Naive thymus-derived CD8-positive, alpha-beta T cell (primary cell): ENCODE measurements at regions not wholly inside any gene's neighbourhood (a gene's known extent, or its start where the extent isn't known, plus 50 kb on each side); places are given as distances from the start of the nearest gene placed in this dataset.

Source experiments
- ATAC-seq, 2 donors: fragments of 150-1000 bp; cut with Tn5 transposase in 1 of 2; sonication (Bioruptor Pico), chemical (Tn5 transposase) in 1 of 2; 1 replicate in 1 of 2; 2 replicates in 1 of 2; pipeline ENCODE4 v1.10.0; 2021; ENCODE audit warnings: mild to moderate bottlenecking in 2 of 2, moderate library complexity in 2 of 2
- POLR2A ChIA-PET: fragments of 350-600 bp; sonication (Branson Sonifier 250); formaldehyde crosslinking; loops from one replicate; lab custom pipeline; 2021; ENCODE audit warnings: antibody characterized with exemption; lab: Charles Lee
- DNase-seq, 10 donors: peaks; one replicate each; pipeline versions ENCODE4 v3.0.0 to v3.0.0-alpha.2; 2020 to 2022
- H3K27ac Mint-ChIP-seq, 10 donors: one replicate each; pipeline ENCODE4 v1.8.0; 2020 to 2022; ENCODE audit warnings: mild to moderate bottlenecking in 10 of 10, mixed read lengths in 10 of 10, moderate library complexity in 4 of 10, inconsistent platforms in 1 of 10
- H3K27me3 Mint-ChIP-seq, 5 donors: one replicate each; pipeline ENCODE4 v1.8.0; 2021 to 2022; ENCODE audit warnings: mixed read lengths in 5 of 5
- H3K36me3 Mint-ChIP-seq, 3 donors: one replicate each; pipeline ENCODE4 v1.8.0; 2020 to 2022; ENCODE audit warnings: mixed read lengths in 3 of 3, mild to moderate bottlenecking in 2 of 3, inconsistent platforms in 1 of 3
- H3K4me1 Mint-ChIP-seq, 4 donors: one replicate each; pipeline ENCODE4 v1.8.0; 2021 to 2022; ENCODE audit warnings: mixed read lengths in 4 of 4
- H3K4me3 Mint-ChIP-seq, 10 donors: one replicate each; pipeline ENCODE4 v1.8.0; 2020 to 2022; ENCODE audit warnings: mild to moderate bottlenecking in 10 of 10, mixed read lengths in 10 of 10, moderate library complexity in 6 of 10, inconsistent platforms in 1 of 10
- H3K9me3 Mint-ChIP-seq, 9 donors: one replicate each; pipeline ENCODE4 v1.8.0; 2020 to 2022; ENCODE audit warnings: mixed read lengths in 9 of 9, mild to moderate bottlenecking in 3 of 9, inconsistent platforms in 1 of 9, moderate library complexity in 1 of 9

DNA sequence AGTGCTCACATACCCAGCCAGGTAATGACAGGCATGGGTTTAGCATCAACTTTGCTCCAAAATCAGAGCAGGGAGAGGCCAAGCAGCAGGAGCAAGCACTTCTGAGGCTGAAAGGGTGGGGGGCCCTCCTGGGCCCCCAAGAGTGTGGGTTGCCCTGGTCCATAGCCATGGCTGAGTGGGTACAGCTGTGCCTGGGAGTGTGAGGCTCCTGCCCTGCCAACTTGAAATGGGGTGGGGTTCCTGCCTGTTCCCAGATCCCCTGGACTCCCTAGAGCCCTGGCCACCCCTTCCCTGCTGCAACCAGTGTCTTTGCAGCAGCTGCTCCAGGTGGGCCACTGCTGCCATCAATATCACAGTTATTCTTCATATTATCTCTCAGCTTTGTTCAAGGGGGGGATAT, 1224.2 kb upstream of the GJE1 start:
- ATAC-seq (no peak), DNase-seq (no peak)
- no peaks in the 10 kb centered on the region for H3K9me3 Mint-ChIP-seq
- no peak overlapping the region for H3K4me3 Mint-ChIP-seq
- H3K27me3 Mint-ChIP-seq = no peaks in the 10 kb centered on the region
- POLR2A ChIA-PET = no interaction called here
- H3K36me3 Mint-ChIP-seq = no peaks in the 10 kb centered on the region
- H3K27ac Mint-ChIP-seq = no peak overlapping the region
- H3K4me1 Mint-ChIP-seq = no peaks in the 10 kb centered on the region

DNA sequence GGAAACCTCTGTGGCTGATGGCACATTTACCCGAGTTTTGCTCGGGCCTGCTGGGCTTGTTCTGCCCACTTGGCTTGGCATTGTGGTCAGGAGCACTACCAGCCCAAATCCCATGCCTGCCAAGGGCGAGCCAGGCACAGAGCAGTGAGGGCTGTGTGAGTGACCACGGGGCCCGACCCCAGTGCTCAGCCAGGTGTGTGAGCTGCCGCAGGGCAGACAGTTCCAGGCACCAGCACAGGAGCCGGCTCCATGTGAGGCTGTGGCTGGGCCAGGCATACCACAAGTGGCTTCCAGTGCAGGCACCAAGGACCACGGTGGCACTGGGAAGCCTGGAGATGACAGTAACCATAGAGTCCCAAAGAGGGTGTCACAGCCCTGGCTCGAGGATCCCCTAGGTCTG, 1225.5 kb upstream of the GJE1 start:
- DNase-seq (no peak), ATAC-seq (no peak)
- Mint-ChIP-seq H3K27me3 (no peaks in the 10 kb centered on the region), H3K27ac (no peak overlapping the region), H3K9me3 (peaks cover 0 to 2% (median 0%) of the 10 kb centered on the region in 9 donors), H3K36me3 (no peaks in the 10 kb centered on the region), H3K4me3 (no peak overlapping the region), H3K4me1 (no peaks in the 10 kb centered on the region)
- POLR2A ChIA-PET = no interaction called here

DNA sequence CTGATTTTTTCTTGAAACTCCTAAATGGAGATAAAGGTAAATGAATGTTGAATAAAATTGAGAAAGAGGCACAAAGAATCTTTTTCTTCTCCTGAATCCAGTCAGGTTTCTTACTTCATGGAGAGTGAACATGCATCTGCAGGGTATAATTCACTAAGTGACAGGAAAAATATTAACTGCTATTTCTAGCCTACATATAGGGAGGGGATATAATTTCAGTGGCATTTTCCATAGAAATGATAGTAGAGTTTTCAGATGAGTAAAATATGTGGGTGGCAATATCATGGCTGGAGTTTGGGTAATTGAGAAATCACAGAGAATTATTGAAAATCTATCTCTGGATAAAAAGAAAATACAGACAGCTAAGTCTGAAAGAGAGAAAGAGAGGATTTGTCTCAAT, 1227.0 kb upstream of the GJE1 start:
- Mint-ChIP-seq H3K27ac (no peak overlapping the region), H3K27me3 (peaks cover 0 to 4% (median 0%) of the 10 kb centered on the region in 5 donors), H3K9me3 (peaks cover 0 to 6% (median 4%) of the 10 kb centered on the region in 9 donors), H3K4me3 (no peak overlapping the region), H3K4me1 (no peaks in the 10 kb centered on the region), H3K36me3 (no peaks in the 10 kb centered on the region)
- DNase-seq = no peak
- ATAC-seq = no peak
- POLR2A ChIA-PET = no interaction called here

DNA sequence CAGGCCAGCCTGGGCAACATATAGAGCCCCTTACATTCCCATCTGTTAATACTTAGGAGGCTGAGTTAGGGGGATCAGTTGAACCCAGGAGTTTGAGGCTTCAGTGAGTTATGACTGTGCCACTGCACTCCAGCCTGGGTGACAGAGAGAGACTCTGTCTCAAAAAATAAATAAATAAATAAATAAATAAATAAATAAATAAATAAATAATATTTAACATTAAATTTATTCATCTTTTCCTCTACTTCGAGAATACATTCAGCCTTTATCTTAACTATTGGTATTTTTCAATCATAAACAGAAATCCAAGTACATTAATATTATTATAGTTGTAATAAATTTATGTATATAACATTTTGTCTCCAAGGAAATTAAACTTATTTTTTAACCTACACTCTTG, 1227.7 kb upstream of the GJE1 start:
- peaks cover 0 to 4% (median 0%) of the 10 kb centered on the region in 5 donors for H3K27me3 Mint-ChIP-seq
- POLR2A ChIA-PET = no interaction called here
- H3K4me1 Mint-ChIP-seq = no peaks in the 10 kb centered on the region

DNA sequence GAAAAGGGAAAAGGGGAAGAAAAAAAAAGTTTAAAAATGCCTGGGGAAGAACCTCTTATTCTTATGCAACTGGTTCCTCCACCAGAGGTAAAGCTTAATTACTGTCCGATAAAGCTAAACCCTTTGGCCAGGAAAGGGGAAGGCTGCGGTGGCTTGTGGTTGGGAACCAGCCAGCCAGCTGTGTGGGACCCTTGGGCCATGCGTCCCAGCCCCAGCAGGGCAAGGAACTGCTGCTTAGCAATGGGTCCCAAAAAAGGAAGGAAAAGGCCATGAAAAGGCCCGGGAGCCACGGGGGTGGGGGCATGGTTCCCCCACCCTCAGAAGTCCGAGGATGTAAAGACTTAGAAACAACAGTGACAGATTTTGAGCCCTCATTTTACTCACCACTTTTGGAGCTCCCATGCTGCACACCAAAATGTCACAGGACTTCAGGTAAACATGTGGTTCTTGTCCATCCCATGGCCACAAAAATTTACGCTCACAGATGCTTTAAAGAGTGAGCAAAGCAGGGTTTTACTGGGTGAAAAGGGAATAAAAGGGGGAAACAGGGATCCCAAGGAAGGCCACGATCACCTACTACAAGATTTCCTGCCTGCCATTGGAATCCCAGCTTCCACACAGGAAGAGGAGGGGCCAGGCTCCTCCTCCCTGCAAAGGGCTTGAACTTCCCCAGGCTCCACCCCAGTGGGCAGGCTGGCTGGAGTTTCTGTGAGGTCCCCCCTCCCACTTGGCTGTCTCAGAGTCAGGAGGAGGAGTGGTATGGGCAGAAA, 1234.7 kb upstream of the GJE1 start:
- Mint-ChIP-seq H3K27ac (peak overlapping the region in 1 of 10 donors; percentile 59), H3K9me3 (peaks cover 0 to 22% (median 10%) of the 10 kb centered on the region in 9 donors), H3K27me3 (peaks cover 0 to 10% (median 2%) of the 10 kb centered on the region in 5 donors), H3K4me1 (no peaks in the 10 kb centered on the region), H3K36me3 (no peaks in the 10 kb centered on the region), H3K4me3 (no peak overlapping the region)
- POLR2A ChIA-PET = no interaction called here
- no peak for ATAC-seq
- no peak for DNase-seq

More for the DNA sequence above, 1227.7 kb upstream of the GJE1 start:
- H3K4me3 Mint-ChIP-seq = no peak overlapping the region
- H3K27ac Mint-ChIP-seq = no peak overlapping the region
- ATAC-seq = no peak
- DNase-seq = no peak
- H3K9me3 Mint-ChIP-seq = peaks cover 0 to 10% (median 4%) of the 10 kb centered on the region in 9 donors
- H3K36me3 Mint-ChIP-seq = no peaks in the 10 kb centered on the region

DNA sequence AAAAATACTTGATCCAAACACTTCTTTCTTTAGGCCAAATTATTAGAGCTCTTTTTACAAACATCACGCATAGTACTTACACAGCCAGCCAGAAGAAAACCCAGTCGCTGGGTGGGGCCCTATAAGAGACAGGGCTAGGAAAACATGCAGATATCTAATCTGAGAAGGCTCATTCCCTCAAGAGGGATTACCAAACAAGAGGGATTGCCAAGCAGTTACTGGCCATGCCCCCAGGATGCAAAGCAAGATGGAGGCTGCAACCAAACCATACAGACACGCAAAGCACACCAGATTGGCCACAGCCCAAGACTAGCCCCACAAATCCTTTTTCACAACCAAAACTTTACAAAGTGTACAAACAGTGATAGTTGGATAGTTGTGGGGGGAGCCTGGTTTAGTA, 1235.4 kb upstream of the GJE1 start:
- POLR2A ChIA-PET = no interaction called here
- ATAC-seq = no peak
- Mint-ChIP-seq H3K9me3 (peaks cover 0 to 22% (median 10%) of the 10 kb centered on the region in 9 donors), H3K27me3 (peaks cover 0 to 10% (median 2%) of the 10 kb centered on the region in 5 donors), H3K27ac (no peak overlapping the region), H3K4me1 (no peaks in the 10 kb centered on the region), H3K4me3 (no peak overlapping the region), H3K36me3 (no peaks in the 10 kb centered on the region)
- DNase-seq = no peak

DNA sequence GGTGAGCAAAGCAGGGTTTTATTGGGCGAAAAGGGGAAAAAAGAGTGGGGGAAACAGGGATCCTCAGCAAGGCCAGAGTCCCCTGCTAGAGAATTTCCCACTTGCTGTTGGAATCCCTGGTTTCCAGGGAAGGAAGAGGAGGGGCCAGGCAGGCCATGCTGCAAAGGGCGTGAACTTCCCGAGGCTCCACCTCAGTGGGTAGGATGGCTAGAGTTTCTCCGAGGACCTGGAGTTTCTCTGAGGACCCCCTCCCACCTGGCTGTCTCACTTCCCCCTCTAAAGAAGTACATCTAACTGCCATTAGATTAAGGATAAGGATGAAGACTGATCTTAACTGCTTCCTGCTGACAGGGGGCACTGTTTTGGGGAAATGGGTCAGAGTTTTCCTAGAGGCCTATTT, 1239.3 kb upstream of the GJE1 start:
- Mint-ChIP-seq H3K36me3 (no peaks in the 10 kb centered on the region), H3K27ac (no peak overlapping the region), H3K4me1 (no peaks in the 10 kb centered on the region), H3K27me3 (peaks cover 0 to 8% (median 7%) of the 10 kb centered on the region in 5 donors), H3K4me3 (no peak overlapping the region), H3K9me3 (peaks cover 0 to 14% (median 2%) of the 10 kb centered on the region in 9 donors)
- DNase-seq (no peak), ATAC-seq (no peak)
- POLR2A ChIA-PET = no interaction called here

DNA sequence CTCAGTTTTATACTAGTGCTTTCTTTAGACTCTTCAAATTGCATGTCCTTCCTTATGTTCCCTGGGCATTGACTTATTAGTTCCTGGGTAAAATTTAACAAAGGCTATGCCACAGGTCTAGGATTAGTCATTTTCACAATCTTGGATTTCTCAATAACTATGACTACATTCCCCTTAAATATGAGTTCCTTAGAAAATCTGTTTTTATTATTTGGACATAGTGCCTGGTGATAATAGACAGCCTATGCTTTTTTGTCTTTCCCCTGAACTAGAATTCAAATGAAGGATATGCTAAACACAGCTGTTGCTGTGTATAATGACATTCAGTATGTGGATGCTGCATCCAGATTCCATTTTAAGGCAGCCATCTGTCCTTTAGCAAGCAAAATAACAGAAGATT, 1252.8 kb upstream of the GJE1 start:
- no peak overlapping the region for H3K4me3 Mint-ChIP-seq
- no peak for DNase-seq
- H3K9me3 Mint-ChIP-seq = peaks cover 0 to 6% (median 0%) of the 10 kb centered on the region in 9 donors
- ATAC-seq = no peak
- POLR2A ChIA-PET = no interaction called here
- no peaks in the 10 kb centered on the region for H3K27me3 Mint-ChIP-seq
- H3K4me1 Mint-ChIP-seq = no peaks in the 10 kb centered on the region
- H3K36me3 Mint-ChIP-seq = no peaks in the 10 kb centered on the region
- no peak overlapping the region for H3K27ac Mint-ChIP-seq

DNA sequence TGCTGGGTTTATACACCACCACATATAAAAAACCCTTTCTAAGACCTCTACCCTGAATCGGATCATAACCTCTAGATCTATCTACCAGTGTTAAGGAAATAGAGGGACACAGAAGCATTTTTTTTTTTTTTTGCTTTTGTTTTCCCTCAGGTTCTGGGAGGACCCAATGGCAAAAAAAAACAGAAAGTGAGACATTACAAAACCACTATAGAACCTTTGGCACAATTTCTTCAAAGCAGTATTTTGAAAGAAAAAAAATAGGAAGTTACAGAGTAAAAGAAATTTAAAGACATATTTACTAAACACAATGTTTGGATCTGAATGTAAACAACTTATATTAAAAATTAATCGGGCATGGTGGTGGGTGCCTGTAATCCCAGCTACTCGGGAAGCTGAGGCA, 1258.7 kb upstream of the GJE1 start:
- DNase-seq (no peak), ATAC-seq (no peak)
- Mint-ChIP-seq H3K36me3 (no peaks in the 10 kb centered on the region), H3K27me3 (peaks cover 0 to 2% (median 0%) of the 10 kb centered on the region in 5 donors), H3K9me3 (peaks cover 0 to 12% (median 3%) of the 10 kb centered on the region in 9 donors), H3K4me3 (no peak overlapping the region), H3K4me1 (no peaks in the 10 kb centered on the region), H3K27ac (no peak overlapping the region)
- POLR2A ChIA-PET = no interaction called here

DNA sequence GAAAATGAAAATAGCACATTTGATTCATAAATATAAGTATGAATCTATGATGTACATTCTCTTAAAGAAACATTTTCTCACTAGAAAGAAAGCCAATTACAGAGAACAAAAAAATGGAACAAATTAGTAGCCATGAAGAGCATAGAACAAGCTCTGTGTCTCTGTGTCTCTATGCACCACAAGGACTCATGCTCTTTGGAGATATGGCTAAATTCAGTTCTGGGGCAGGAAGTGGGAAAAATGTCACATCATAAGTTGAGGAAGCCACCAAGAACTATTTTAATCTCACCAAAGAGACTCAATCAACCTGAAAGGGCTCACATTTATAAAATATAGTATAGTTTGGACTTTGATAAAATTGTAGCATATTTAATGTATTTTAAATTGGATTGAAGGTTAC, 1259.8 kb upstream of the GJE1 start:
- no peak overlapping the region for H3K27ac Mint-ChIP-seq
- H3K27me3 Mint-ChIP-seq = peaks cover 0 to 8% (median 2%) of the 10 kb centered on the region in 5 donors
- H3K36me3 Mint-ChIP-seq = no peaks in the 10 kb centered on the region
- ATAC-seq (no peak), DNase-seq (no peak)
- peaks cover 0 to 15% (median 2%) of the 10 kb centered on the region in 9 donors for H3K9me3 Mint-ChIP-seq
- no peak overlapping the region for H3K4me3 Mint-ChIP-seq
- H3K4me1 Mint-ChIP-seq = no peaks in the 10 kb centered on the region
- POLR2A ChIA-PET = interaction anchor here (0.7 kb wide), 1 partner anchor 22 kb away, joined by 3 read pairs; no protein-coding TSS in a partner anchor

DNA sequence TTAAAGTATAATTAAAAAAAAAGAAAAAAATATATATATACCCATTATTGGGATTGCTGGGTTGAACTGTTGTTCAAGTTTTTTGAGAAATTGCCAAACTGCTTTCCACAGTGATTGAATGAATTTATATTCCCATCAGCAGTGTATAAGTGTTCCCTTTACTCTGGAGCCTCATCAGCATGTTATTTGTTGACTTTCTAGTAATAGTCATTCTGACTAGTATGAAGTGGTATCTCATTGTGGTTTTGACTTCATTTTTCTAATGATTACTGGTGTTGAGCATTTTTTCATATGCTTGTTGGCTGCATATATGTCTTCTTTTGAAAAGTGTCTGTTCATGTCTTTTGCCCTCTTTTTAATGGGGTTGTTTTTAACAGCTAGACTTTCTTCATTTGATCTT, 1260.8 kb upstream of the GJE1 start:
- no peak for DNase-seq
- H3K27me3 Mint-ChIP-seq = peaks cover 0 to 8% (median 2%) of the 10 kb centered on the region in 5 donors
- H3K4me3 Mint-ChIP-seq = no peak overlapping the region

DNA sequence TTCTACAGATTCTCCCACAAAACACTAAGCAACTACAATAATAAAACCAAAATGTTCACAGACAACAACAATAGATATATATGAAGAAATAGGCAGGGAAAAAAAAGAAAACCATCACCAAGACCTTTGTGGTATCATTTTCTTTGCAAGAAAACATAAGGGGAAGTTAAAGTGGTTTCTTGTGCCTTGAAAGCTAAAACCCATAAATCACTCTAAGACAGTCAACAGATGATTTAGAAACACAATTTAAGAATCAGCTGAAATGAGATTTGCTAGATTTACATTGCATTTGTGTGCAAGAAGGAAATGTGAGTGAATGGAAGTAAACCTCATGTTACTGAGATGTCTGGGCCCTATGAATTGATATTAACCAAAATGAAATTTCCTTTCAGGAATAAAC, 1265.4 kb upstream of the GJE1 start:
- H3K27me3 Mint-ChIP-seq = peaks cover 0 to 8% (median 2%) of the 10 kb centered on the region in 5 donors
- POLR2A ChIA-PET = no interaction called here

More for the DNA sequence above, 1260.8 kb upstream of the GJE1 start:
- H3K36me3 Mint-ChIP-seq = no peaks in the 10 kb centered on the region
- H3K27ac Mint-ChIP-seq = no peak overlapping the region
- no peak for ATAC-seq
- H3K4me1 Mint-ChIP-seq = no peaks in the 10 kb centered on the region
- POLR2A ChIA-PET = no interaction called here
- H3K9me3 Mint-ChIP-seq = peaks cover 0 to 15% (median 2%) of the 10 kb centered on the region in 9 donors

DNA sequence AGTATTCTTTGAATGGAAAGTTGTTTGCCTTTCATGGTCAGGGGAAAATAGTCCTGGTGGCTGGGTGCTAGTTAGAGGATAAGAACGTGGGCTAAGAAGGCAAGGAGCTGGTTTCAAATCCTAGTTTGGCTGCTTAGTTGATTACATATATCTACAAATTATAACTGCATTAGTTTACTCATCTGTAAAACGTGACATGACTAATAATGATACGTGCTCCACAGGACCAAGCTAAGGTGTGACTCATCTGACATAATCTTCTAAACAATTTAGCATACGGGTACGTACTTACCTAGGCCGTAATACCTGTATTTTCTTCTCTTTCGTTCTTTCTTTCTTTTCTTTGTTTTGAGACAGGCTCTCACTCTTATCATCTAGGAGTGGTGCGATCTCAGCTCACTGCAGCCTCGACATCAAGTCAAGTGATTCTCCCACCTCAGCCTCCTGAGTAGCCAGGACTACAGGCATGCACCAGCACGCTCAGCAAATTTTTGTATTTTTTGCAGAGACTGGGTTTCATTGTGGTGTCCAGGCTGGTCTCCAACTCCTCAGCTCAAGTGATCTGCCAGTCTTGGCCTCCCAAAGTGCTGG, 1274.2 kb upstream of the GJE1 start:
- no peak overlapping the region for H3K4me3 Mint-ChIP-seq
- no peaks in the 10 kb centered on the region for H3K36me3 Mint-ChIP-seq
- H3K9me3 Mint-ChIP-seq = no peaks in the 10 kb centered on the region
- POLR2A ChIA-PET = no interaction called here
- H3K27ac Mint-ChIP-seq = no peak overlapping the region
- H3K27me3 Mint-ChIP-seq = no peaks in the 10 kb centered on the region
- no peak for ATAC-seq
- DNase-seq = no peak
- H3K4me1 Mint-ChIP-seq = no peaks in the 10 kb centered on the region

More for the DNA sequence above, 1265.4 kb upstream of the GJE1 start:
- Mint-ChIP-seq H3K9me3 (peaks cover 0 to 15% (median 2%) of the 10 kb centered on the region in 9 donors), H3K36me3 (no peaks in the 10 kb centered on the region), H3K4me3 (no peak overlapping the region), H3K4me1 (no peaks in the 10 kb centered on the region), H3K27ac (no peak overlapping the region)
- no peak for DNase-seq
- ATAC-seq = no peak
